GM12891 (cell line): ENCODE measurements at regions not wholly inside any gene's neighbourhood (a gene's known extent, or its start where the extent isn't known, plus 50 kb on each side); places are given as distances from the start of the nearest gene placed in this dataset.

Source experiments
- PAX5 ChIP-seq: IDR thresholded peaks from 2 replicates; pipeline ENCODE4 v1.6.1; 2011; ENCODE audit warnings: low read length, moderate library complexity, mild to moderate bottlenecking; ENCODE audit not compliant: insufficient read depth, severe bottlenecking
- POLR2A ChIP-seq: IDR thresholded peaks from 2 replicates; pipeline ENCODE4 v1.6.1; 2011; ENCODE audit warnings: low read depth, low read length, control low read depth
- POLR2AphosphoS5 ChIP-seq: IDR thresholded peaks from 2 replicates; pipeline ENCODE4 v1.6.1; 2011; ENCODE audit warnings: low read depth, low read length, control low read depth
- POU2F2 ChIP-seq: IDR thresholded peaks from 2 replicates; pipeline ENCODE4 v1.6.1; 2011; ENCODE audit warnings: low read depth, mild to moderate bottlenecking, control low read depth, low read length, moderate library complexity
- SPI1 ChIP-seq: IDR thresholded peaks from 2 replicates; pipeline ENCODE4 v1.6.1; 2011; ENCODE audit warnings: low read depth, low read length, control low read depth
- TAF1 ChIP-seq: IDR thresholded peaks from 2 replicates; pipeline ENCODE4 v1.6.1; 2011; ENCODE audit warnings: low read depth, low read length, control low read depth

GRCh38 chr6:155880900-155881299 lies 425.3 kb upstream of the NOX3 start:
- TF ChIP-seq SPI1 (no peak), POLR2A (no peak), POLR2AphosphoS5 (no peak), TAF1 (no peak), PAX5 (no peak), POU2F2 (no peak)
